Neural progenitor cell (in vitro differentiated cells): ENCODE measurements at regions not wholly inside any gene's neighbourhood (a gene's known extent, or its start where the extent isn't known, plus 50 kb on each side); places are given as distances from the start of the nearest gene placed in this dataset.
"Not testable (repeated sequence)": the region's sequence is repeated elsewhere in the genome, so short reads cannot be mapped to it uniquely, and the experiment has no call there.

Experiments
- DNase-seq: peaks from one replicate; pipeline ENCODE4 v3.0.0-alpha.2; 2016; ENCODE audit warnings: low spot score
- H2AFZ ChIP-seq: fragments of 200-600 bp; sonication (generic); replicated peaks from 2 replicates; pipeline ENCODE4 v1.6.1; 2016; ENCODE audit warnings: antibody characterized with exemption
- H3F3A ChIP-seq: fragments of 200-600 bp; sonication (generic); 2 replicates; pipeline ENCODE4 v1.6.1; 2016; ENCODE audit warnings: antibody characterized with exemption, low read depth
- H3K27ac ChIP-seq: fragments of 200-600 bp; sonication (generic); 2 replicates; pipeline ENCODE4 v1.5.1; 2016; ENCODE audit warnings: mild to moderate bottlenecking
- H3K27me3 ChIP-seq: fragments of 200-600 bp; sonication (generic); 2 replicates; pipeline ENCODE4 v1.6.1; 2016; ENCODE audit warnings: mild to moderate bottlenecking, moderate library complexity
- H3K36me3 ChIP-seq: fragments of 200-600 bp; sonication (generic); 2 replicates; pipeline ENCODE4 v1.5.1; 2016
- H3K4me1 ChIP-seq: fragments of 200-600 bp; sonication (generic); 2 replicates; pipeline ENCODE4 v1.6.1; 2016; ENCODE audit warnings: mixed run types
- H3K4me2 ChIP-seq: fragments of 200-600 bp; sonication (generic); 2 replicates; pipeline ENCODE4 v1.6.1; 2016
- H3K4me3 ChIP-seq: fragments of 200-600 bp; sonication (generic); 2 replicates; pipeline ENCODE4 v1.5.1; 2016
- H3K79me2 ChIP-seq: fragments of 200-600 bp; sonication (generic); 2 replicates; pipeline ENCODE4 v1.6.1; 2016; ENCODE audit warnings: low read depth
- H3K9ac ChIP-seq: fragments of 200-600 bp; sonication (generic); 2 replicates; pipeline ENCODE4 v1.6.1; 2016
- H3K9me3 ChIP-seq: fragments of 200-600 bp; sonication (generic); 2 replicates; pipeline ENCODE4 v1.5.1; 2016; ENCODE audit warnings: low read depth
- H4K20me1 ChIP-seq: fragments of 200-600 bp; sonication (generic); 2 replicates; pipeline ENCODE4 v1.6.1; 2016; ENCODE audit warnings: low read depth
- H3K27ac Mint-ChIP-seq: 3 replicates; pipeline ENCODE4 v1.8.0; 2021; ENCODE audit warnings: mixed read lengths
- H3K27me3 Mint-ChIP-seq: 2 replicates; pipeline ENCODE4 v1.8.0; 2022; ENCODE audit warnings: low read depth, mild to moderate bottlenecking, inconsistent platforms, moderate library complexity, mixed read lengths; ENCODE audit not compliant: insufficient read depth
- H3K36me3 Mint-ChIP-seq: 3 replicates; pipeline ENCODE4 v1.8.0; 2021; ENCODE audit warnings: mixed read lengths
- H3K4me1 Mint-ChIP-seq: 3 replicates; pipeline ENCODE4 v1.8.0; 2021; ENCODE audit warnings: mixed read lengths
- H3K4me3 Mint-ChIP-seq: 3 replicates; pipeline ENCODE4 v1.8.0; 2021; ENCODE audit warnings: mild to moderate bottlenecking, moderate library complexity, mixed read lengths
- H3K9me3 Mint-ChIP-seq: 3 replicates; pipeline ENCODE4 v1.8.0; 2020; ENCODE audit warnings: mixed read lengths
- CTCF ChIP-seq: fragments of 200-600 bp; sonication (generic); IDR thresholded peaks from 2 replicates; pipeline ENCODE4 v1.5.1; 2017; ENCODE audit warnings: antibody characterized with exemption, mild to moderate bottlenecking
- EZH2 ChIP-seq: fragments of 200-600 bp; sonication (generic); IDR thresholded peaks from 2 replicates; pipeline ENCODE4 v1.6.1; 2017; ENCODE audit warnings: antibody characterized with exemption, mild to moderate bottlenecking, moderate library complexity
- EZH2phosphoT487 ChIP-seq: fragments of 200-600 bp; sonication (generic); IDR thresholded peaks from 2 replicates; pipeline ENCODE4 v1.6.1; 2017; ENCODE audit warnings: antibody characterized with exemption

GRCh38 chr16:60091529-60091928 is 1357.4 kb upstream of the GOT2 start:
- Histone ChIP-seq H3K4me3 (no peak overlapping the region), H3F3A (no peaks in the 10 kb centered on the region), H3K79me2 (no peaks in the 10 kb centered on the region), H3K4me1 (no peaks in the 10 kb centered on the region), H3K9me3 (no peaks in the 10 kb centered on the region), H4K20me1 (no peaks in the 10 kb centered on the region), H2AFZ (no peak overlapping the region), H3K27me3 (no peaks in the 10 kb centered on the region), H3K9ac (no peak overlapping the region), H3K27ac (no peak overlapping the region), H3K36me3 (no peaks in the 10 kb centered on the region), H3K4me2 (no peak overlapping the region)
- no peak for TF ChIP-seq CTCF
- TF ChIP-seq EZH2, result no peak
- no peak for TF ChIP-seq EZH2phosphoT487
- no peaks in the 10 kb centered on the region for H3K27me3 Mint-ChIP-seq
- DNase-seq, result no peak
- H3K27ac Mint-ChIP-seq, result no peak overlapping the region
- H3K4me3 Mint-ChIP-seq, result no peak overlapping the region
- no peaks in the 10 kb centered on the region for H3K4me1 Mint-ChIP-seq
- no peaks in the 10 kb centered on the region for H3K36me3 Mint-ChIP-seq
- H3K9me3 Mint-ChIP-seq, result no peaks in the 10 kb centered on the region

- no peak overlapping the region for H3K9ac ChIP-seq
- H2AFZ ChIP-seq, result no peak overlapping the region
- H3K27me3 ChIP-seq, result no peaks in the 10 kb centered on the region
- no peaks in the 10 kb centered on the region for H3K36me3 Mint-ChIP-seq
- TF ChIP-seq EZH2 (no peak), EZH2phosphoT487 (no peak), CTCF (no peak)
- H3F3A ChIP-seq, result no peaks in the 10 kb centered on the region
- no peak for DNase-seq
- no peak overlapping the region for H3K4me3 ChIP-seq
- H3K4me3 Mint-ChIP-seq, result no peak overlapping the region
- no peak overlapping the region for H3K27ac Mint-ChIP-seq
- H3K79me2 ChIP-seq, result no peaks in the 10 kb centered on the region
- H3K4me1 Mint-ChIP-seq, result no peaks in the 10 kb centered on the region
- H3K9me3 Mint-ChIP-seq, result no peaks in the 10 kb centered on the region
- no peaks in the 10 kb centered on the region for H3K36me3 ChIP-seq
- no peaks in the 10 kb centered on the region for H3K4me1 ChIP-seq
- H4K20me1 ChIP-seq, result no peaks in the 10 kb centered on the region
- H3K9me3 ChIP-seq, result no peaks in the 10 kb centered on the region
- no peaks in the 10 kb centered on the region for H3K27me3 Mint-ChIP-seq
- no peak overlapping the region for H3K27ac ChIP-seq
- H3K4me2 ChIP-seq, result no peak overlapping the region
These were observed 1357.0 kb upstream of the GOT2 start for GRCh38 chr16:60091071-60091470.

GRCh38 chr16:60087530-60087929 is 1353.4 kb upstream of the GOT2 start:
- no peak overlapping the region for H3K4me3 ChIP-seq
- Mint-ChIP-seq H3K27ac (no peak overlapping the region), H3K4me3 (no peak overlapping the region), H3K4me1 (no peaks in the 10 kb centered on the region), H3K9me3 (peaks cover 5% of the 10 kb centered on the region), H3K36me3 (no peaks in the 10 kb centered on the region), H3K27me3 (peaks cover 4% of the 10 kb centered on the region)
- TF ChIP-seq CTCF (no peak), EZH2 (no peak), EZH2phosphoT487 (no peak)
- DNase-seq, result no peak
- H3K9me3 ChIP-seq, result no peaks in the 10 kb centered on the region
- H3K36me3 ChIP-seq, result no peaks in the 10 kb centered on the region
- H2AFZ ChIP-seq, result no peak overlapping the region
- H3K9ac ChIP-seq, result no peak overlapping the region
- H3F3A ChIP-seq, result no peaks in the 10 kb centered on the region
- no peak overlapping the region for H3K27ac ChIP-seq
- no peaks in the 10 kb centered on the region for H4K20me1 ChIP-seq
- no peaks in the 10 kb centered on the region for H3K4me1 ChIP-seq
- no peaks in the 10 kb centered on the region for H3K79me2 ChIP-seq
- H3K27me3 ChIP-seq, result no peaks in the 10 kb centered on the region
- no peak overlapping the region for H3K4me2 ChIP-seq

- H3K27me3 ChIP-seq, H3K27ac ChIP-seq, H3K9ac ChIP-seq, H3F3A ChIP-seq, H3K9me3 ChIP-seq, H3K79me2 ChIP-seq, H3K4me3 Mint-ChIP-seq, H3K36me3 Mint-ChIP-seq, H2AFZ ChIP-seq, DNase-seq, H3K27ac Mint-ChIP-seq, H3K4me3 ChIP-seq, H3K9me3 Mint-ChIP-seq, H4K20me1 ChIP-seq, H3K36me3 ChIP-seq, H3K4me1 Mint-ChIP-seq, H3K4me1 ChIP-seq, H3K27me3 Mint-ChIP-seq, H3K4me2 ChIP-seq: not testable (repeated sequence)
These were observed 1344.7 kb upstream of the GOT2 start for GRCh38 chr16:60078819-60079218.
